ENCODE measurements at regions not wholly inside any gene's neighbourhood (a gene's known extent, or its start where the extent isn't known, plus 50 kb on each side); places are given as distances from the start of the nearest gene placed in this dataset.

GRCh38 chr3:180430896-180431295, 171.1 kb upstream of the TTC14 start:
- DNase-seq (no peak), ATAC-seq (ENCODE audit: low read depth) (no peak)
- H2AFZ ChIP-seq (ENCODE audit: insufficient read depth, low read depth, low read length, poor library complexity, severe bottlenecking): no peak overlapping the region
- CTCF ChIA-PET: no interaction called here
- Mint-ChIP-seq H3K9me3 (ENCODE audit: insufficient read depth) (peaks cover 2% of the 10 kb centered on the region), H3K27ac (no peak overlapping the region), H3K27me3 (no peaks in the 10 kb centered on the region), H3K4me1 (no peaks in the 10 kb centered on the region), H3K4me3 (no peak overlapping the region)
- H3K36me3 ChIP-seq (replicated peaks in 1 of 2; ENCODE audit: control extremely low read depth in 1 of 2, control insufficient read depth in 1 of 2, extremely low read depth in 1 of 2, insufficient read depth in 2 of 2, low read length in 1 of 2): no peaks in the 10 kb centered on the region
- no peak overlapping the region for H3K9ac ChIP-seq (ENCODE audit: low read length)
- no peaks in the 10 kb centered on the region for H3K27me3 ChIP-seq (replicated peaks in 1 of 4; ENCODE audit: control extremely low read depth in 1 of 4, control insufficient read depth in 3 of 4, insufficient read depth in 4 of 4, low read length in 3 of 4)
- no peaks in the 10 kb centered on the region for H3K4me1 ChIP-seq (ENCODE audit: control insufficient read depth in 2 of 2, insufficient read depth in 2 of 2, low read length in 2 of 2)
- intact Hi-C loops (cut with micrococcal nuclease): no loop called here
- peaks cover 0 to 2% (median 0%) of the 10 kb centered on the region in 3 donors for H3K9me3 ChIP-seq (ENCODE audit: control extremely low read depth in 1 of 3, control insufficient read depth in 2 of 3, insufficient read depth in 1 of 3, low read length in 2 of 3)
- TF ChIP-seq CTCF (IDR thresholded peaks at IDR 0.05): no peak
- TF ChIP-seq EZH2 (IDR thresholded peaks at IDR 0.05; ENCODE audit: borderline replicate concordance, insufficient read depth, low read depth, low read length, poor library complexity, severe bottlenecking): no peak
- H3K27ac ChIP-seq (ENCODE audit: low read length in 2 of 2): no peak overlapping the region
- WGBS (ENCODE audit: insufficient coverage): 50% methylated on average over 1 of the region's 2 CpGs
- H3K4me2 ChIP-seq (replicated peaks; ENCODE audit: low read depth, low read length, poor library complexity, severe bottlenecking): no peak overlapping the region
- H3K79me2 ChIP-seq (ENCODE audit: control insufficient read depth, insufficient read depth, low read length): no peaks in the 10 kb centered on the region
- H4K20me1 ChIP-seq (ENCODE audit: control insufficient read depth, insufficient read depth, low read length, poor library complexity, severe bottlenecking): no peaks in the 10 kb centered on the region
- POLR2A ChIA-PET: no interaction called here
- H3K4me3 ChIP-seq (ENCODE audit: control extremely low read depth in 1 of 5, extremely low read depth in 1 of 5, insufficient read depth in 1 of 5, low read depth in 2 of 5, low read length in 4 of 5): no peak overlapping the region

GRCh38 chr3:180433152-180433551, 168.8 kb upstream of the TTC14 start:
- Histone ChIP-seq H3K9me3 (ENCODE audit: control extremely low read depth in 1 of 3, control insufficient read depth in 2 of 3, insufficient read depth in 1 of 3, low read length in 2 of 3) (peaks cover 0 to 2% (median 0%) of the 10 kb centered on the region in 3 donors), H3K9ac (ENCODE audit: low read length) (no peak overlapping the region), H3K4me2 (replicated peaks; ENCODE audit: low read depth, low read length, poor library complexity, severe bottlenecking) (no peak overlapping the region), H3K27me3 (replicated peaks in 1 of 4; ENCODE audit: control extremely low read depth in 1 of 4, control insufficient read depth in 3 of 4, insufficient read depth in 4 of 4, low read length in 3 of 4) (no peaks in the 10 kb centered on the region), H3K36me3 (replicated peaks in 1 of 2; ENCODE audit: control extremely low read depth in 1 of 2, control insufficient read depth in 1 of 2, extremely low read depth in 1 of 2, insufficient read depth in 2 of 2, low read length in 1 of 2) (no peaks in the 10 kb centered on the region), H4K20me1 (ENCODE audit: control insufficient read depth, insufficient read depth, low read length, poor library complexity, severe bottlenecking) (no peaks in the 10 kb centered on the region), H3K4me1 (ENCODE audit: control insufficient read depth in 2 of 2, insufficient read depth in 2 of 2, low read length in 2 of 2) (no peaks in the 10 kb centered on the region), H3K4me3 (ENCODE audit: control extremely low read depth in 1 of 5, extremely low read depth in 1 of 5, insufficient read depth in 1 of 5, low read depth in 2 of 5, low read length in 4 of 5) (no peak overlapping the region), H3K79me2 (ENCODE audit: control insufficient read depth, insufficient read depth, low read length) (no peaks in the 10 kb centered on the region), H3K27ac (ENCODE audit: low read length in 2 of 2) (no peak overlapping the region), H2AFZ (ENCODE audit: insufficient read depth, low read depth, low read length, poor library complexity, severe bottlenecking) (no peak overlapping the region)
- ATAC-seq (ENCODE audit: low read depth): no peak
- POLR2A ChIA-PET: no interaction called here
- Mint-ChIP-seq H3K27ac (no peak overlapping the region), H3K4me1 (no peaks in the 10 kb centered on the region), H3K9me3 (ENCODE audit: insufficient read depth) (peaks cover 2% of the 10 kb centered on the region), H3K27me3 (no peaks in the 10 kb centered on the region), H3K4me3 (no peak overlapping the region)
- DNase-seq: no peak
- CTCF ChIA-PET: no interaction called here
- intact Hi-C loops (cut with micrococcal nuclease): no loop called here
- no CpG with 5 or more reads among the region's 1 CpG for WGBS (ENCODE audit: insufficient coverage)
- TF ChIP-seq EZH2 (IDR thresholded peaks at IDR 0.05; ENCODE audit: borderline replicate concordance, insufficient read depth, low read depth, low read length, poor library complexity, severe bottlenecking): no peak
- TF ChIP-seq CTCF (IDR thresholded peaks at IDR 0.05): no peak
